Nephron (organoid): ENCODE measurements at regions not wholly inside any gene's neighbourhood (a gene's known extent, or its start where the extent isn't known, plus 50 kb on each side); places are given as distances from the start of the nearest gene placed in this dataset.

Experiments
- H3K27ac Mint-ChIP-seq, 3 experiments: 2 replicates each; pipeline ENCODE4 v1.8.0; 2020; ENCODE audit warnings: mixed read lengths in 3 of 3, mild to moderate bottlenecking in 2 of 3, moderate library complexity in 1 of 3
- H3K27me3 Mint-ChIP-seq: 2 replicates; pipeline ENCODE4 v1.8.0; 2021; ENCODE audit warnings: low read depth, mild to moderate bottlenecking, moderate library complexity, mixed read lengths
- H3K36me3 Mint-ChIP-seq: 2 replicates; pipeline ENCODE4 v1.8.0; 2020; ENCODE audit warnings: low read depth, mixed read lengths
- H3K4me1 Mint-ChIP-seq: 2 replicates; pipeline ENCODE4 v1.8.0; 2020; ENCODE audit warnings: mixed read lengths
- H3K4me3 Mint-ChIP-seq, 3 experiments: 2 replicates each; pipeline ENCODE4 v1.8.0; 2020; ENCODE audit warnings: mild to moderate bottlenecking in 3 of 3, mixed read lengths in 3 of 3, moderate library complexity in 2 of 3
- H3K9me3 Mint-ChIP-seq: 2 replicates; pipeline ENCODE4 v1.8.0; 2020; ENCODE audit warnings: mixed read lengths
- TF ChIP-seq, protein P1 (sequence below), 3 experiments: fragments of 200-600 bp; sonication (generic); IDR thresholded peaks; one replicate each; pipeline ENCODE4 v1.5.0; 2021; ENCODE audit warnings: antibody characterized with exemption in 3 of 3; ENCODE audit not compliant: unreplicated experiment in 3 of 3

DNA sequence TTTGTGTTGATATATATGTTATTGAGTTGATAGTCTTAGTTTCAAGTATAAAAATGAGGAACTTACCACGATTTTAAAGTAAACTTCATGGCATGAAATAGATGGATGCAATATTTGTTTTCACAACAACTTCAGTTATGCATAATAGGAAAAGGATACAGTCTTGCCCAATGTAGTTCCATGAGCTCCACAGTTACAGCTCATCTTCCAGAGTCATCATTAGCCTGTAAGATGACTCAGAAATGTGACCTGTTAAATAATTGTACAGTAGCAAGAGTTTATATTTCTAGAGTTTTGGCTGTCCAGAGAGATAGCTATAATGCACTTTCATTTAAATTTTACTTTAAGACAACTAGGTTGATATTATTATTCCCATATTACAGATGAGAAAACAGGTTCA, 80.9 kb upstream of the ARHGAP28 start:
- TF ChIP-seq, protein P1, sequence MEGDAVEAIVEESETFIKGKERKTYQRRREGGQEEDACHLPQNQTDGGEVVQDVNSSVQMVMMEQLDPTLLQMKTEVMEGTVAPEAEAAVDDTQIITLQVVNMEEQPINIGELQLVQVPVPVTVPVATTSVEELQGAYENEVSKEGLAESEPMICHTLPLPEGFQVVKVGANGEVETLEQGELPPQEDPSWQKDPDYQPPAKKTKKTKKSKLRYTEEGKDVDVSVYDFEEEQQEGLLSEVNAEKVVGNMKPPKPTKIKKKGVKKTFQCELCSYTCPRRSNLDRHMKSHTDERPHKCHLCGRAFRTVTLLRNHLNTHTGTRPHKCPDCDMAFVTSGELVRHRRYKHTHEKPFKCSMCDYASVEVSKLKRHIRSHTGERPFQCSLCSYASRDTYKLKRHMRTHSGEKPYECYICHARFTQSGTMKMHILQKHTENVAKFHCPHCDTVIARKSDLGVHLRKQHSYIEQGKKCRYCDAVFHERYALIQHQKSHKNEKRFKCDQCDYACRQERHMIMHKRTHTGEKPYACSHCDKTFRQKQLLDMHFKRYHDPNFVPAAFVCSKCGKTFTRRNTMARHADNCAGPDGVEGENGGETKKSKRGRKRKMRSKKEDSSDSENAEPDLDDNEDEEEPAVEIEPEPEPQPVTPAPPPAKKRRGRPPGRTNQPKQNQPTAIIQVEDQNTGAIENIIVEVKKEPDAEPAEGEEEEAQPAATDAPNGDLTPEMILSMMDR (IDR thresholded peaks at IDR 0.05; ENCODE audit: unreplicated experiment in 3 of 3) = no peak
- no peak overlapping the region for H3K27ac Mint-ChIP-seq
- H3K4me3 Mint-ChIP-seq = no peak overlapping the region
- H3K9me3 Mint-ChIP-seq = no peaks in the 10 kb centered on the region
- H3K27me3 Mint-ChIP-seq = no peaks in the 10 kb centered on the region
- no peaks in the 10 kb centered on the region for H3K36me3 Mint-ChIP-seq
- peaks cover 53% of the 10 kb centered on the region for H3K4me1 Mint-ChIP-seq

DNA sequence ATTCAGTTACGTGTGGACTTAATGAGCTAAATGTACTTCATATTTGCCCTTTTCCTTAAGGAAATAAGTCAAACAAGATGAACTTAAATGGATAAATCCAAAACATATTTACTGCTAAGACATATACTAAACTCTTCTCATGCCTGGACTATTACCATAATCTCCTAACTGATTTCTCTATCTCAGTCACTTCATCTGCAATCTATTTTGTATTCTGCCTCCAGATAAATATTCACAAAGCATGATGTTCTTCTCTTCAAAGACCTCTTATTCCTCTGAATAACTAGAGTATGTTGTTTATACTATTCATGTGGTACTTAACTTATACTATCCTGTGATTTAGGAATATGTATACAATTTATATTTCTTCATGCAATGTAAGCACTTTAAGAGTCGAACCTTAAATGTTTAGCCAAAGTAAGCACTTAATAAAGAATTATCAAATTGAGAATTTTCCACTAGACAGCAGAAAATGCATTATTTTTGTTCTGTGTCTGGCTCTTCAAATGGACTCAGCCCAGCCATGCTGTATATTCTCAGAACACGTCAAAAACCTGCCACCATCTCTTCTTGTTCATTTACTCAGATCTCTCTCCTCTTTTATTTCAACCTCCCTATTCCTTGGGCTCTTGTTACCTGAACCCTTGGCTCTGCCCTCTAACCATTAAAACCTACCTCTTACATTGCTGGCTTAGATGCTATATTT, 79.9 kb upstream of the ARHGAP28 start:
- no peaks in the 10 kb centered on the region for H3K36me3 Mint-ChIP-seq

DNA sequence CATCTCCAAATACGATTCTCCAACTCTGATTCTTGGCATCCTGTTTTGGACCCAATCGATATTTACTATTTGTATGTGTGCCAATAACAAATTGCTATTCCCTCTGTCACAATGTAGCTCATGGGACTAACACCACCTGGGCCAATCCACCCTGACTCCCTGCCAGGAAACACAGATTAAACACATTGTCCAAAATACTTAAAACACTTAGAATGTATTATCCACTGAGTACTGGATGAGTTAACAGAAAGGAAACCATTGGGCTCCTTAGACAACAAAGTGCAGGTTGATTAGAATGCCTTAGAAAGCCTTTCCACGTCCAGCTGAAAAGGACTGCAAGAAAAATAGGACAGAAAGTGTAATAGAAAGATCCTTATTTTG, 79.4 kb upstream of the ARHGAP28 start:
- TF ChIP-seq, protein P1 (IDR thresholded peaks at IDR 0.05; ENCODE audit: unreplicated experiment in 3 of 3) = no peak
- H3K27me3 Mint-ChIP-seq = no peaks in the 10 kb centered on the region
- H3K4me3 Mint-ChIP-seq = no peak overlapping the region
- H3K27ac Mint-ChIP-seq = peak overlapping the region in 2 of 3 experiments; percentile 82 to 88
- H3K36me3 Mint-ChIP-seq = no peaks in the 10 kb centered on the region
- peaks cover 60% of the 10 kb centered on the region for H3K4me1 Mint-ChIP-seq
- no peaks in the 10 kb centered on the region for H3K9me3 Mint-ChIP-seq

More for the DNA sequence above, 79.9 kb upstream of the ARHGAP28 start:
- Mint-ChIP-seq H3K4me1 (peaks cover 61% of the 10 kb centered on the region), H3K27me3 (no peaks in the 10 kb centered on the region), H3K4me3 (no peak overlapping the region), H3K27ac (peak overlapping the region in 2 of 3 experiments; percentile 82 to 88), H3K9me3 (no peaks in the 10 kb centered on the region)
- TF ChIP-seq, protein P1 (IDR thresholded peaks at IDR 0.05; ENCODE audit: unreplicated experiment in 3 of 3) = no peak

DNA sequence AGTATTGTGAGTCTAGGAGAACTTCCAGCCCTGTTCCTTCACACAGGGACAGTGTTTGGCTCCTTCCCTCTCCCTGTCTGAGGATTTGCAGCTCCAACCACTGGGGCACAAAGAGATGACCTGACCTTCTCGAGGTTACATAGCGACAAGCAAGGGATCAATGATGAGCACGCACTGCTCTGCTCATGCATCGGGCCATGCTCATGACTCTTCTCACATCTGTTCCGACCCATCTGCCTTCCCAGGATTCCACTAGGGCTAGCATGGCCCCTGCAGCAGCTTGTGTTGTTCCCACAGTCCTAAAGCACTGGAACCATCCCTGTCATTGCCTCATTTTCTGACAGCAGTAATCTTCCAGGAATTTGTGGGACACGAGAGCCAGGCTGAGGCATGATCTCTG, 78.8 kb upstream of the ARHGAP28 start:
- Mint-ChIP-seq H3K9me3 (no peaks in the 10 kb centered on the region), H3K36me3 (no peaks in the 10 kb centered on the region), H3K4me3 (no peak overlapping the region), H3K4me1 (peaks cover 63% of the 10 kb centered on the region), H3K27ac (peak overlapping the region in 2 of 3 experiments; percentile 82 to 88), H3K27me3 (no peaks in the 10 kb centered on the region)
- TF ChIP-seq, protein P1 (IDR thresholded peaks at IDR 0.05; ENCODE audit: unreplicated experiment in 3 of 3) = no peak

DNA sequence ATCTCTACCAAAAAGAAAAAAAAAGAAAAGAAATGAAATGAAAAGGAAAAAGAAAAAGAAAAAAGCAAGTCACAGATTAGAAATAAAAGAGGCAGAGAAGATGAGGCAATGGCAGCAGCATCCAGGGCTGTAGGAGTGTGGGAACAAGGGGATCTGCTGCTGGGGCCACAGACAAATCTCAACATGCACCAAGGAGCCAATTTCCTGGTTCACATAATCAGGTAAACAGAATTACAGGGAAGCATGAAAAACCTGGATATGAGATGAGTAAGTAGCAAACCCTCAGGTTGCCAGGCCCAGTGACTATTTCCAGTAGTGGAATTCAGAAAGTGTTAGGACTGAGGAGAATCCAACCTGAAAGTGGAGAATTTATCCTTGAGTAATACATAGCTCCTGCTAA, 77.4 kb upstream of the ARHGAP28 start:
- Mint-ChIP-seq H3K4me3 (no peak overlapping the region), H3K9me3 (no peaks in the 10 kb centered on the region), H3K4me1 (peaks cover 58% of the 10 kb centered on the region), H3K27ac (peak overlapping the region in 1 of 3 experiments; percentile 88), H3K36me3 (no peaks in the 10 kb centered on the region), H3K27me3 (no peaks in the 10 kb centered on the region)
- TF ChIP-seq, protein P1 (IDR thresholded peaks at IDR 0.05; ENCODE audit: unreplicated experiment in 3 of 3) = no peak

DNA sequence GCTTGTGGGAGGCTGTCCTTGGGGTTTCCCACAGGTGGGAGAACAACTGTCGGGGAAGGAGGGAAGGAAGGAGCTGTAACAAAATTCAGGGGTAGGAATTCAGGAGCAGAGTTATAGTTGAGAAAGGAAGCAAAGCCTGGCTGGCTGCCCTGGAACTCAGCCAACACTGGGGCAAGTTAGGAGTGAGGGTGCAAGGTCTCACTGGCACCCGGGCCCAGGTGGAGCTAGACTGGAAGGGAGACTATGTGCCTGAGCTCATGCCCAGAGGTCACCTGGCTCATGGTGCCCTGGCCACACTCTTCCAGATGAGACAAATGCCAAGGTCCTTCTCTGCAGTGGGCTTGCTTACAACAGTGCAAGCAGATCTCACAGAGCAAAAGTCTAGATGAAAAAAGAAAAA, 75.6 kb upstream of the ARHGAP28 start:
- Mint-ChIP-seq H3K27ac (peak overlapping the region in 1 of 3 experiments; percentile 13), H3K4me3 (no peak overlapping the region), H3K9me3 (no peaks in the 10 kb centered on the region), H3K27me3 (no peaks in the 10 kb centered on the region), H3K4me1 (peaks cover 61% of the 10 kb centered on the region), H3K36me3 (no peaks in the 10 kb centered on the region)
- TF ChIP-seq, protein P1 (IDR thresholded peaks at IDR 0.05; ENCODE audit: unreplicated experiment in 3 of 3) = no peak
